AML-193 (cell line): ENCODE measurements at regions not wholly inside any gene's neighbourhood (a gene's known extent, or its start where the extent isn't known, plus 50 kb on each side); places are given as distances from the start of the nearest gene placed in this dataset.
A peak's percentile ranks its signal among the peaks of the same experiment; 100 is the strongest.

Experiments used
- DNase-seq, 2 experiments: peaks; one replicate each; lab custom pipeline; 2025; lab: John Stamatoyannopoulos, UW

- peak; percentile 88 to 90 for DNase-seq
Measured at GRCh38 chr21:38984982-38985567, 179.3 kb downstream of the ETS2 start.

DNA sequence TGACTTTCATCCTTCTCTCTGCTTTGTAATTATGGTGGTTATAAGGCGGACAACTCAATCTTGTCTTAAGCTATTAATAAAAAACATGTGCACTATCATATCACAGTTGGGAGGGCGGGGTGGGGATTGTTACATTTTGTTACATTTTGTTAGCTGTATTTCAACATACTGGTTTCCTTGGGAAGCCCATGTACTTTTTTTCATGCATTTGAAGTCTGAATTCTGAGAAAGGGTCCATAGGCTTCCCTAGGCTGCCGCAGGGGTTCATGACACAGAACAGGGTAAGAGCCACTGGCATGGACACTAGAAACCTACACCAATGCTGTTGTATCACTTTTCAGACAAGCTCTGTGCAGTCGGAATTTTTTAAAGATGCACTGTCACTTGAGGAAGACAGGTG, 178.8 kb downstream of the ETS2 start:
- peak; percentile 48 to 56 for DNase-seq

- no peak for DNase-seq
Measured at GRCh38 chr21:38983560-38983959, 177.8 kb downstream of the ETS2 start.

- DNase-seq: no peak
Measured at GRCh38 chr21:38982804-38983203, 177.1 kb downstream of the ETS2 start.

DNA sequence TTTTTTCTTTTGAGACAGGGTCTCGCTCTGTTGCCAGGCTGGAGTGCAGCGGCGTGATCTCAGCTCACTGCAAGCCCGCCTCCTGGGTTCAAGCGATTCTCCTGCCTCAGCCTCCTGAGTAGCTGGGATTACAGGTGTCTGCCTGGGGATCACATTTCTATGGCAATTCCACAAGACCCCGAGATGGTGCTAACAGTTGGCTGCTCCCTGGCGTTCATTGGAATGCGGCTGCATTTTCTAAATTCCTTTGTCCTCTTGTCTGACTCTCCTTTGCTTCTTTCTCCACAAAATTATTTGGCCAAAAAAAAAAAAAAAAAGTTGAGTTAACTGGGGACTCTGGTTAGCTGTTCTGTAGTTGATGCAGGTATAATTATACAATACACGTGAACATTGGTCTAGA, 176.4 kb downstream of the ETS2 start:
- no peak for DNase-seq

GRCh38 chr21:38980416-38981313, 174.9 kb downstream of the ETS2 start:
- DNase-seq: no peak

DNA sequence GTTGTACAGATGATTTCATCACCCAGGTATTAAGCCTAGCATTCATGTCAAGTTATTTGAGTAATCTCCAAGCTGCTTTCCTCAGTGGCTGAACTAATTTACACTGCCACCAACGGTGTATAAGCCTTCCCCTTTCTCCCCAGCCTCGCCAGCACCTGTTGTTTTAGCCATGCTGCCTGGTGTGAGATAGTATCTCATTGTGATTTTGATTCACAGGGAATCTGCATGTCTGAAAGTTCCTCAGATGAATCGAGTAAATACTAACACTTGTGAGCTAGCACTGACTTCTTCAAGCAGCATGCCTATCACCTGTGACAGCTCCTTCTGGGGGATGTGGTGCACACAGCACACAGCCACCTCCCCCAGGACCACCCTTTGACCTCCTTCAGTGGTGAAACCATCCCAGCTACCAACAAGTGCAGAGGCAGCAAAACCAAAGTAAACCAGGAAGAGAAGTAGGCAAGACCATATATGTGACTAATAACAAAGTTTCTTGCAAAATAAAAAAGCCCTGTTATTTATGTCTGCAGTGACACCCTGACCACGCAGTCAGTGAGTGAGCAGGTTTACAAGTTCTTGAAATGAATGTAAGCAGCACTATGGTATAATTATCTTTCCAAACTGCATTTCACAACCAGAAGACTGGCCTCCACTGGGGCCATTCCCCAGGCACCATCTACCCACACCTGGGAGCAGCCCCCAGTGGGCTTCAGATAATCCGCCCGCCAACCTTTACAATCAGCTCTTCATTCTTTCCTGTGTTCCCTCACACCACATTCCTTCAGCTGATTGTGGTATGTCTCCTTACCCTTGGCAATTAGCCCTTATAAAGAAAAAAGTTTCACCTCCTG, 173.8 kb downstream of the ETS2 start:
- DNase-seq: peak; percentile 61 to 64

DNA sequence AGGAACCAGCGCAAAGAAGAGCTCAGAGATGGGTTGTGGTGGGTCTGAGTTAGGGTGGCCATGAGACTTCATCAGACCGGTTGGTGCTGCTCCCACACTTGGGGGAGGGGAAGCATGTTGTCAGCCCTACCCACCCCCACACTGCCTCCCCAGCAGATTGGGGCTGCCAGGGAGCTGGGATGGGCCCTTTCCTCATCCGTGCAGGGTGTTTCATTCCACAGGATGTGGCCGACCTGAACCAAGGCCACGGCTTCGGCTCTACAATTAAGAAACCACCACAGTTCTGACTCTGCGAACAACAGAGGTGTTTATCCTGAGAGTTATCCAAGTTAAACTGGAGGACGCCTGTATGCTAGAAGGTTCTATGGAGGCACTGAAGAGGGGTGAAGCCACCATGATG, 171.2 kb downstream of the ETS2 start:
- no peak for DNase-seq

- no peak for DNase-seq
Measured at GRCh38 chr21:38973552-38973951, 167.8 kb downstream of the ETS2 start.

DNA sequence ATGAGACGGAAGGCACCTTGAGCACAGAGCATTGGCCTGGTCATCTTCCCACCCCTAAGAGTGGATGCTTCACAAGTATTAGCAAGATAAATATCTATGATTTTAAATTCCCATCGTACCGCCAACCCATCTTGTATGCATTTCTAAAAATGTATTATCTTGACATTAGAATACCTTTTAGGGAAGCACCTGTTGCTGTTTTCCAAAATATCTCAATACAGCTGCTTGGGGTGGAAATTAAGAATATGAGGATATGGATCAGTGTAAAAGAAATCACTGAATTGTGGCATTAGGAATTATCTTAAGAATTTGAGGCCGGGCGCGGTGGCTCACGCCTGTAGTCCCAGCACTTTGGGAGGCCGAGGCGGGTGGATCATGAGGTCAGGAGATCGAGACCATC, 166.3 kb downstream of the ETS2 start:
- no peak for DNase-seq

DNA sequence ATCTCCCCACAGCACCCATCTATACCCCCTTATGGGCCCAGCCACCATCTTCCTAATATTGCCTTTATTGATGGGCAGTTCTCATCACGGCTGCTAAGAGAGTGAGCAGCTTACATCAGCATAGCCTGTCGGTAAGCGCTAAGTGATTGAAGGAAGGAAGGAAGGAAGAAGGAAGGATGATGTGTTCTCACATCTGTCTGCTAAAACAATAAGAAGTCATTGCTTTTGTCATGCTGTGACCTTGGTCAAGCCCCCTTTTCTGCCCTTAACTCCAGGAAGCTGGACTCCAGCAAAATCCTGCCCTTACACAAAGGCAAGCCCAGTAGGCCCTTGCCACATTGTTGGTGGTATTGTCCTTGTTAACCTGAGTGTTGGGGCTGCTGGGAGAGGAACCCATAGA, 165.0 kb downstream of the ETS2 start:
- no peak for DNase-seq

GRCh38 chr21:38968887-38969543, 163.3 kb downstream of the ETS2 start:
- no peak for DNase-seq

DNA sequence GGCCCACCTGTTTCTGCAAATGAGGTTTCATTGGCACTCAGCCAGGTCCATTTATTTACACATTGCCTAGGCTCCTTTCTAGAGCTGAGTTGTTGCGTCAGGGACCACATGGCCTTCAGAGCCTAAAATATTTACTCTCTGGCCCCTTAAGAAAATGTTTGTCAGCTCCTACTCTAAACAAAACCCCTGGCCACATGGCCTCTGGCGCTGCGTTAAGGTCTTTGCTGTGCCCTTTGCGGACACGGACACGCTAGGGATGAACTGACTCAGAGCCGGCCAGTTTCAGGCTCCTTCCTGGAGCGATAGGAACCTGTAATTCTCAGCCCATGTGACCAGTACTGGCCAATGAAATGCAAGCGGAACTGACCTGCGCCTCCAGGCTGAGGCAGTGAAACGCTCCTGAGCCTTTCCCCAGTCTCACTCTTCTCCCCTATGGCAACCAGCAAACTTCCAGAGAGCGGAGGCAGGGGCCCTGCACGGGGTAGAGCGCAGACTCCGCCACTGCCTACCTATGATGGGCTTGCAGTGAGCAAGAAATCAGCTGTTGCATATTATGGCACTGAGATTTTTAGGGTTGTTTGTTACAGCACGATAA, 160.3 kb downstream of the ETS2 start:
- DNase-seq: no peak

- DNase-seq: no peak
Measured at GRCh38 chr21:38965241-38965640, 159.5 kb downstream of the ETS2 start.

GRCh38 chr21:38963006-38963405, 157.3 kb downstream of the ETS2 start:
- no peak for DNase-seq

DNA sequence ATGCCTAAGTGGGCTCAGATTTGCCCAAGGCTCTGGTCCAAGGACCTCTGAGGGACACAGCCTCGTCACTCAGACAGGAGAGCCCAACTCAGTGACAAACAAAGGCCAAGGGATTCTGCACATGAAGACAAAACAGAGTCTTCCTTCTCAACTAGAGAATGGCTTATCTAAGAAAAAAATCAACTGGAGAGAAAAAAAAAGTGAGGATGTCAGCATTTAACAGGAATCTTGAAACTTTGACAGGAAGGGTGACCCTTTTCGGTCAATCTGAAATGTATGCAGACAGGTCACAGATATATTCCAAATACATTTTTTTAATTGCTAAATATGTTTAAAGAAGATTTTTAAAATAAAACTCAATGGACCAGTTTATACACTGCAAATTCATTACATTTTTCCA, 154.5 kb downstream of the ETS2 start:
- no peak for DNase-seq

DNA sequence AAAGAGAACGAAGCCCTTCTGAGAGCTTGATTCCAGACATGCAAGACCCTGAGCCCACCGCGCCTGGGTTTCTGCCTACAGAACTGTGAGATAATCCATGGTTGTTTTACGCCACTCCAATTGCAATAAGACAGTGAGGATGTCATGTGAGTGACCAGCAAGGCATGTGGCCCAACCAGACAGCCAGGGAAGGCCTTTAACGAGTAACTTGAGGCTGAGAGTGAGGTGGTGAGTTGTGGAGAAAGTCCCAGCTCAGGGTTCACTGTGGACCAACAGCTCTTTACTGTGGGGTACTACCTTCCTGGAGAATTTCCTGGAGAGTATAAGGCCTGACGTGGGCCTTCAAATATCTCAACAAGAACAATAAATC, 153.9 kb downstream of the ETS2 start:
- no peak for DNase-seq

- DNase-seq: peak; percentile 57 to 65
Measured at GRCh38 chr21:38958940-38959691, 153.4 kb downstream of the ETS2 start.

DNA sequence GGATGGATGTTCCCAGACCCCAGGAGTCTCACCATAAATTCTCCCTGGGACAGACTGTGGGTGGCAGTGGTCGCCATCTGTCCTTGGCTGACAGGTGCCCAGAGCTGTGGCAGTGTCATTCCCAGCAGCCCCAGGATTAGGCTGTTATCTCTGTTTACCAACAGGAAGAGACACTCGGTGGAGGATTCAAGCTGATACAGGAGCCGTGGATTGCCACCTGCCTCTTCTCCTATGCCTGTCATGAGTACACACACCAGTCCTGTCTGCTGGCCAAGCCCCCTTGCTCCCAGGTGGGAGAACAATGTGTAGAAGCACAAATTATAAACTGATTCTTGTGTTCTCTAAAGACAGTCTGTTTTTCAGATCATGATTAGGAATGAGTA, 152.6 kb downstream of the ETS2 start:
- no peak for DNase-seq

DNA sequence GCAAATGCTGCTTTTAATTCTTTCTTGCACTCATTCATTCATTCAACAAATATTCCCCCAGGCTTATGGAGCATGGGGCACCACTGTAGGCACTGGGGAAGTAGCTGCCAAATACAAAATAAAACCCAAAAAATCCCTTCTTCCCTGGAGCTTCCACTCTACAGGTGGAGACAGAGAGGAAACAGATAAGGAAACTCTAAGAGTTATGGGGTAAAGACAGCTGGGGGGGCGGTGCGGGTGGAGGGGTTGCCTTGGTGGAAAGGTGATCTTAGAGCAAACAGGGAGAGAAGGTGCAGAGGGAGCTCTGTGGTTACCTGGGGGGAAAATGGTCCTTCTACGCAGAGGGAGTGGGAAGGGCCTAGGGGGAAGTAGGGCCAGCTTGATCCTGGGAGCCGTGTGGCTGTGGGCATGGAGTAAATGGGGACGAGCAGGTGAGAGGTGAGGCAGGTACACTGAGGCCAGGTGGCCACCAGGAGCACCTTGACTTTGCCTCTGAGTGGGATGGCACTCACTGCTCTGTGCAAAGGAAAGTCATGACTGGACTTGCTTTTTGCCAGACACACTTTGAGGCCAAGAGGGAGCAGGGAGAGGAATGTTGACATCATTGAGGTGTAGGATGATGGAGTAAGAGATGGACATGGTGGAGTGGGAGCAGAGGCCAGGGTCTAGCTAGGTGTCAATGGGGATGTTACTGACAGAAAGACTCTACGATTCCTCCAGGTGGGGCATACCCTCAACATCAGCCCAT, 152.0 kb downstream of the ETS2 start:
- DNase-seq: no peak
